ENCODE measurements at regions not wholly inside any gene's neighbourhood (a gene's known extent, or its start where the extent isn't known, plus 50 kb on each side); places are given as distances from the start of the nearest gene placed in this dataset.
"Not testable (repeated sequence)": the region's sequence is repeated elsewhere in the genome, so short reads cannot be mapped to it uniquely, and the experiment has no call there.

DNA sequence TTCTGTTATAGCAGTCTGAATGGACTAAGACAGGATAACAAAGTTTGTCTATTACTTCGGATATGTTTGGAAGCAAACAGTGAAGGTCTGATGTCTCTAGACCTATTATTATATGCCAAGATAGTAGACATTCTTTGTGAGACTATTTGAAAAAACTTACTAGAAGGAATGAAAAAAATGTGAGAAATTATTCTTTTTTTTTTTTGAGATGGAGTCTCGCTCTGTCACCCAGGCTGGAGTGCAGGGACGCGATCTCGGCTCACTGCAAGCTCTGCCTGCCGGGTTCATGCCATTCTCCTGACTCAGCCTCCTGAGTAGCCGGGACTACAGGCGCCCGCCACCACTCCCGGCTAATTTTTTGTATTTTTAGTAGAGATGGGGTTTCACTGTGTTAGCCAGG lies 690.7 kb upstream of the SLC35B3 start:
- not testable (repeated sequence) for DNase-seq (ENCODE audit: low read depth in 2 of 2)

DNA sequence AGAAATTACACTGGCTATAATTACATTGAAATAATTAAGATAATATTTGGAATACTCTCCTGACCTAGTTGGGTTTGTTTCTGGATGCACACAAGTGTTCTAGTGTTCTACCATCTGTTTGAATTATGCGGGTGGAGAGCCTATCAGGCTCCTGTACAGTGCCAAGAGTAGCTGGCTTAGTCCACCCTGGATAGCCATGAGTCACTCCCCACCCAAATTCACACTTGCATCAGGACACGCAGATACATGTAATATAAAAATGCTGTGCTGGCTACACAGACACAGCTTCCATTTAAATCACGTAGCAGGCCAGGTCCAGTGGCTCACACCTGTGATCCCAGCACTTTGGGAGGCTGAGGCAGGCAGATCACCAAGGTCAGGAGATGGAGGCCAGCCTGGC lies 686.2 kb upstream of the SLC35B3 start:
- DNase-seq (ENCODE audit: low read depth in 2 of 2): no peak

DNA sequence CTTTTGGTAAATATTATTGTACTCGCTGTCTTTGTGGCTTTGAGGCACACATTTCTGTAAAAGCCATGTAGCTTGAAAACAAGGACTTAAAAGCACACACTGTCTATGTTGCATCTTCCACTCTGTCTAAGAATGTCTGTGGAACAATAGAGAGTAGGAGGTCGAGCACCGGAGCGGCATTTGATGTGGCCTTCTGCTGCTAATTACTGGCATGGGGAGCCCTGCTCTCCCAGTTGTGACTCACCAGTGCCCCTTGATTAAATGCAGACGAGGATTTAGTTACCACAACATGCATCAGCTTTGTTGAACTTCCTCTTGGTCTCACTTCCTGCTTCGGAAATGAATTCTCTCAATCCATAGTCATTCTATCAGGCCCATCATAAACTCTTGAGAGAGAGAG lies 680.7 kb upstream of the SLC35B3 start:
- no peak for DNase-seq (ENCODE audit: low read depth in 2 of 2)

DNA sequence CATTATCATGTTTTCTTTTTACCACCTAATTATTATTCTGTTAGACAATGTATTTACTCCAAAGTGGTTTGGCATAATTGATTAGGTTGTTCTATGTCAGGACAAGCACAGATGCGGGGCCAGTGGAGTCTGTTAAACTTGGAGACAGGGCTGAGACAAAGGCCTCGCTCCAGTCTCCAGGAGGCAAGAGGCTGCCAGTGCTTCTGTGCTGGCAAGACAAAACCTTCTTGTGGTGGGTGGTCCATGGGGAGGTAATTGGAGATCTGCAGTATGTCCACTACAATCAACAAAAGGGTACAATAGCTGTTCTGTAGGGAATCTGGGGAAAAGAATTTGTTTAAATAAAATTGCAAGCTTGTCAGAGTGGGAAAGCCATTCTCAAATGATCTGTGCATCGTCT lies 677.2 kb upstream of the SLC35B3 start:
- DNase-seq (ENCODE audit: low read depth in 2 of 2): no peak

DNA sequence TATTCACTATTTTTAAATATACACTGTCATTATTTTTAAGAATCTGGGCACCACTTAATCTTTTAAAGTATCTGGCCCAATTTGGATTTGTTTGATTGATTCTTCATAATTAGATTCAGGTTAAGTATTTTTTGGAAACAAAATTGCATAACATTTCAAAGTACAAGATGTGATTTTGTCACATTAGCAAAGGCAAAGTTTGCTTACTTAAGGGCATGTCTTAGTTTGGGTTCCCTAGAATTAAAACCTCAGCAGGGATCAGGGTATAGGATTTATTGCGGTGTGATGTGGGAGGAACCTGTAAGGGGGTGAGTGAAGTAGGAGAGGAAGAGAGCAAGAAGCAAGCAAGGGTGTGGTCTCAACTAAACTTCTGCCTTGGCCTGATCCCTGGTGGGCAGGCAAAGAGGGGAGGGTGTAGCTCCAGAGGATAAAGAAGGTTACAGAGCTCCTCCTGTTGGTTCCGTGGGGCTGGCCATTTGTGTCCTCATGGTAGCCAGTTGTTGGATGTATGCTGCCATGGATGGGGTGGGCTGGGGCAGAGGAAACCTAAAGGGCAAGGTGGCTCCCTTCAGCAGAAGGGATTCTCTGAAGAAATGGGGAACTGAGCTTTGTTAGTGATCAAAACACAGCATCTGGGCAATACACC lies 668.7 kb upstream of the SLC35B3 start:
- DNase-seq (ENCODE audit: low read depth in 2 of 2): no peak

DNA sequence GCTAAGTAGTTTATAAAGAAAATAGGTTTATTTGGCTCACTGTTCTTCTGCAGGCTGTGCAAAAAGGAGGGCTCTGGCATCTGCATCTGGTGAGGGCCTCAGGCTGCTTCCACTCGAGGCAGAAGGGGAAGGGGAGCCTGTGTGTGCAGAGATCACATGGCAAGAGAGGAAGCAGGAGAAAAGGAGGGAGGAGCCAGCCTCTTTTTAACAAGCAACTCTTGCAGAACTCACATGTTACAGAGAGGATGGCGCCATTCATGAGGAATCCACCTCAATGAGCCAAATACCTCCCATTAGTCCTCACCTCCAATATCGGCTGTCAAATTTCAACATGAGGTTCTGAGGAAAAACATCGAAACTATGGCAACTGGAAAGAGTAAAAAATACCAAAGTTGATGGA lies 666.6 kb upstream of the SLC35B3 start:
- DNase-seq (ENCODE audit: low read depth in 2 of 2): no peak

DNA sequence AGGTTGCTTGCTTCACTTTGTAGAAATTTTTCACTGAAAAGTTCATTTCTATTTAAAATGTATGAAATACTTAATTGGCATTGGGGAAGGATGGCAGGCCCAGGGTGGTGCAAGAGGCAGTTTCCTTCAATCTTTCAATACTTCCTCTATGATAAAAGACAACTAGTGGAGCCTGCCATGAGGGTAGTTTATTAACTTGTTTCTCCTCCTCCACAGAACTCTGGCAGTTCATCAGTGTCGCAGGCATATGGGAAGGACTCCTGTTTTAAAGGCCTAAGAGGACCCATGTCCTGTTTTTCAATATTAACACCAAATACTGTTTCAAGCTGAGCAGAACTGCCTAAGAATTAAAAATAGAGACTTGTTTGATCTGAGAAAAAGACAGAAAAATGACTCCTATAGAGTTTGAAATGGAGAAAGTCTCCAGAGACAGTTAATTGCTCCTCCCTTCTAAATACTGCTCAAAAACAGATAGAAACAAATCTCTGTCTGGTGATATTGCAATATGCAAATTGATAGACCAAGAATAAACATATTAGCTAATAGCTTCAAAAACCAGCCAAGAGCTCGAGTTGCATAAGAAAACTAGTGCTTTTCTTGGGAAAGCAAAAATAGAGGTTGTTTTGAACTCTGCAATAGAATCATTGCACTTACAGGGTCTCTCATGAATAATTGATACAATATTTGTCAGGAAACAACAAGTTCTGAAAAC lies 665.7 kb upstream of the SLC35B3 start:
- no peak for DNase-seq (ENCODE audit: low read depth in 2 of 2)

DNA sequence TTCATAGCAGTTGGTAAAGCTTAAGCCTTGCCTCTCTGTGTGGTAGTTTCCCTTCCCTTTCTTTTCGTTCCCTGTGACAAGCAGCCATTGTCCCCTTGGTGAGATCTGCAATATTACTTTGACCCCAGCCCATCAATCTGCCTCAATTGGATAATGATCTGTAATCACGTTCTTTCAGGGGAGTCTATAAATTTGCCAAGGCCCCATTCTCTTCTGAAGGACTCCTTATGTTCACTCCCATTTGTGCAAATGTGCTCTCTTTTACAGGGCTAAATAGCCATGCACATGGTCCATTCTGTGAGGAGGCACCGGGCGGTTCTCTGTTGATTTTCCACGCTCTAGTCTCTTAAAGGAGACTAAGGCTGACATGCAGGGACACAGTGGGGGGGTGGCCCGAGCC lies 660.4 kb upstream of the SLC35B3 start:
- DNase-seq (ENCODE audit: low read depth in 2 of 2): no peak

DNA sequence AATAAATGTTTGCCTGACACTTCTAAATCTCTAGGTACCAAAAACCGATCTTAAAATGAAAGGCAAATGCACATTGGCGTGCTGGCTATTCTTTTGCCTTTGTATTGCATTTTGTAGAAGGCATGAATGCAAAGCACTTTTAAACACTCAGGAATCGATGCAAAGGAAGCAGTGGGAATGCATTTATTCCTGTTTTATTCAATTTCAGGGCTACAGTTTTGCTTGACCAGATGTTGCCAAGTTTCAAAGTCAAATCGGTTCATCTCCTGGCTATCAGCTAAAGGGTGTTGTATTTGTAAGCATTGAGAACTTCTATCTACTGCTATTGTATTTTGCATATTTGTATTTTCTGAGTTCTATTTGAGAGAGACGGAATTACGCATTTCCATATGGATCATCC lies 659.8 kb upstream of the SLC35B3 start:
- DNase-seq (ENCODE audit: low read depth in 2 of 2): no peak

DNA sequence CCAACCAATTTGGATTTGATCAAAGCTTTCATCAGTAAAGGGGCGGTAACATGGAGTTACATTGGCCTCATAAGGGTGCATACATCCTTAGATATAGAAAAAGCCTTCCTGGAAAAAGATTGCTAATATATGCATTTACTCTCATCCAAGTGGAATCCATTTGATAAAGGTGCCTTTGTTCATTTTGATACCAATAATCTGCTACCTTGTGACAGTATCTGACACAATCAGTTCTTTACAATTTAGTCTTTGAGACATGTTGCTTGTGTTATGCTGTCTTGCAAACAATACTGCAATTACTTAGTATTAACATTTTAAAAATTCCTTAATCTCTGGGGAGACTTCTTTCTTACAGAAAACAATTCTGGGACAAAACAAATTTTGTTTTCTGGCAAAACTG lies 654.4 kb upstream of the SLC35B3 start:
- DNase-seq (ENCODE audit: low read depth in 2 of 2): no peak

DNA sequence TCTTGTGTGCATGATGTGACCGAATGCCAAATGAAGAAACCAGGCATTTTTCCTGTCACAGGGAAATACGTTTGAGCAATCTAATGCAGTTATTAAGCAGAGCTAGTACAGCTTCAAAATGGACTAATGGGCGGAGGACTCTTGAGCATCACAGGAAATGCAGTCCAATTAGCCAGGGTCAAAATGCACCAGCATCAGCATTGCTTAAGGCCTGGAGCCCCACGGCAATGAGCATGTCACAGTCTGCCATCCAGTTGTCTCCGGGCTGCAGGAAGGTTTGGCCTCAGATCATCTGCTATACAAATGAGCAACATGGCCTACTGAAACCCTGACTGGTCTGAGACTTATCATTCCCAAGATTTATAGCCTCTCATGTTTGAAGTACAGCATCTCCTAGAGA lies 652.1 kb upstream of the SLC35B3 start:
- no peak for DNase-seq (ENCODE audit: low read depth in 2 of 2)

DNA sequence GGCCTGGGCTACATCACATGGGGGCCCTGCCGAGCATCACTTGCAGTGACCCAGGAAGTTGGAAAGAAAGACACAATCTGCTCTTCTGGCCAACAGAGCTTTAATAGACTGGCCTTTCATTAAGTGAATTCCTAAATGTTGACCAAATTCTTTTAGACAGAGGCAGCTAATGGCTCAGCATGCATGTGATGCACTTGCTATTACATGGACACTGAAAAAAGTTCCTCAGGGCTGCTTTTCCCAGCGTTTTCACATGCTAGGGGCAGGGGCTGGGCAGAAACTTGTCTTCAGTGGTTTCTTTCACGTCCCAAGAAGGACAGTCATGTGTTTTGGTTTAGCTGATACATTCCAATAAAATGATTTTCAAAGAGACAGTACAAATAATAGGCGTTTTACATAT lies 651.0 kb upstream of the SLC35B3 start:
- no peak for DNase-seq (ENCODE audit: low read depth in 2 of 2)

DNA sequence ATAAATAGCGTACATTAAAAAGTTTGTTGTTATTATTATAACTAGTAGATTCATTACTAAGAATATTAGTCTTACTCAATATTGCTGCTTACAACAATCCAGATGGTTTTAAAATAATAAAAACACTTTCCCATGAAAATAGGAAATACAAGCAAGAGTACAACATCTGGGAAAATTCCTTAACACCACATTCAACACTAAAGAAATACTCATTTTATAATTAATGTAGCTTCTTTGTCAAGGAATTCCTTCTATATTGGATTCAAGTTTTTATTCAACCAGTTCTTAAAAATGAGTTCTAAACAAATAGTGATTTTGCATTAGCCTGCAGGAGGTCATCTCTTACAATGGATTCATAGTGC lies 650.3 kb upstream of the SLC35B3 start:
- no peak for DNase-seq (ENCODE audit: low read depth in 2 of 2)

DNA sequence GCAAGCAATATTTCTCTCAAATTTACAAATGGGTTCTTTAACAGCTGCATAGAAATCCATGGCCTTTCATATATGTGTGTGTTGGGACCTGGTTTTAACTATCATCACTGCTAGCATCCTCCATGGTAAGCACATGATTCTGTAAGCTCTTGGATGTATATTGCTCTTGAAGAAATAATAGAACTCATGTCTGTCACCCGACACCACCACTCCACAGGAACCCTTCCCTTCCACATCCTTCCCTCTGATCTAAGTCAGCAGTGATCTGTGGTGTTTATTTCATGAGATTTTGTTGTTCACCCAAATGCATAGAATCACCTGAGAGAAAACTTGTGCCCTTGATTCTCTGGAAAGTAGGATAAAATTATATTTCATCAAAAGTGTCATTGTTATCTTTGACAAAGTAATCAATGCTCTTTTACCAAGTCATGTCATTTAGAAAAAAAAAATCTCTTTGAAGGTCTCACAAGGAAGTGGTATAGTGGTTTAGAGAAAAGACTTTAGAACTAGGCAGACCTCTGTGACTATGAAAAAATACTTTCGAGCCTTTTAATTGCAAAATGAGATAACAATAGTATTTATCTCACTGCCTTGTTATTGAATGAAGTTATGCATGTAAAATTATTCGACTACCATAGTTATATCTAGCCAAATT lies 649.8 kb upstream of the SLC35B3 start:
- no peak for DNase-seq (ENCODE audit: low read depth in 2 of 2)

DNA sequence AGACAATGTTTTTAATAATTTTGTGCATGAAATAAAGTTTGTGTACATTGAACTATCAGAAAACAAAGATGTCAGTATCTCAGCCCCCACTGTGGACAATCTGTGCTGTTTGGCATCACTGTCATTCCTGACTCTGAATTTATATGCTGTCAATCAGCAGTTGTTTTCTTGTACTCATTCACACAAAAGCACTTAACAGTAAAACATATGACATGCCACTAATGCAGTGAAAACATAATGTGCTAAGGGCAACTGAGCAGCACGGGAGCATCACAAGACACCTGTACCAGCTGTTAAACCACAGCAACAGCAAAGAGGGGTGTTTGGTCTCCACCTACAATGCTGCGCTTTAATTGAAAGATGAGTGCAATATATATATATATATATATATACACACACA lies 647.8 kb upstream of the SLC35B3 start:
- no peak for DNase-seq (ENCODE audit: low read depth in 2 of 2)

DNA sequence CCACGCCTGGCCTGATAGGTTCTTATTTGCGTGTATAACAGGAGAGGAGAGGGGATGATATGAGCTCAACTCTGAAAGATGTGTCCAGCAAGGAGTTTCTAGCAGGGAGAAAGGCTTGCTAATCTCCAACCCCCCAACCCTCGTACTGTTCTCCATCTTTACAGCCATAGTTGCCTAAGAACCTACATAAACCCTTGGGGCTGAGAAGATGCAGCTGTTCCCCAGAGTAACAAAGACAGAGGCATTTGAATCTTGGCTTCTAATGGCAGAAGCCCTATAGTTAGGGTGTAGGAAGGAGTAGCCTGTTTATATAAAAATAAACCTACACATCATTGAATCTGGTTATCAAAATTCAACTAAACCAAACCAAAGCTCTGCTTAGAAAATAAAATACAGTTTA lies 631.4 kb upstream of the SLC35B3 start:
- no peak for DNase-seq (ENCODE audit: low read depth in 2 of 2)

DNA sequence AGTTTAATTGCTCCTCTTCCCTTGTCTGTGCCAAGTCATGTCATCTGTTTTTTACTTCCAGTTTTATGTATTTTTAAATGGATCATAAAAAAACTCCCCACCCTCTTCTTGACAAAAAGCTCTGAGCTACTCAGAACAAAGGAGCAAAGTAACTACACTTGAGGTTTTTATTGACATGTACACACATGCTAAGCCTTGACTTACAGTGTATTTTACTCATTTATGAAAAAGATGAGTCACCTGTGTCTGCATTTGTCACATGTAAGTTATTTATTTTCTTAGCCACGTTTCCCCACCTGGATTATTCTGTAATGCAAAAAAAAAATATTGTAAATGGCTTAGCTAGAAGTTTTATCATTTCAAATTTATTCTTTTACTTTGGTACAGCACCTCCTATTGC lies 628.8 kb upstream of the SLC35B3 start:
- no peak for DNase-seq (ENCODE audit: low read depth in 2 of 2)

DNA sequence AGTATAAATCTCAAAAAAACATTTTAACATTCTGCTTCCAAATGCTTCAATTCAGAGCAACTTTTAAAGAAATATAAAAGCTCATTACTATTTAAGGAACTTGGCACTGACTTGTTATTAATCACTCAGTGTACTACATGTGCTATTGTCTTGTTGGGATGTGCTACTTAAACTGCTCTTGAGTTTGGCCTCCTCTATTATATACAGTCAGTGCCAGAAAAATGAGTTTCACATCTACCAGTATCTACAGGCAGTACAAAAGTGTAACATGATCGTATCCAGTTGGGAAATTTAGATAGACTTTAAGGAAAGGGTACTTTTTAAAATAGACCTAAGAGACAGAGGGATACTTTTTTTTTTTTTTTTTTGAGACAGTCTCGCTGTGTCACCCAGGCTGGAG lies 627.3 kb upstream of the SLC35B3 start:
- no peak for DNase-seq (ENCODE audit: low read depth in 2 of 2)

DNA sequence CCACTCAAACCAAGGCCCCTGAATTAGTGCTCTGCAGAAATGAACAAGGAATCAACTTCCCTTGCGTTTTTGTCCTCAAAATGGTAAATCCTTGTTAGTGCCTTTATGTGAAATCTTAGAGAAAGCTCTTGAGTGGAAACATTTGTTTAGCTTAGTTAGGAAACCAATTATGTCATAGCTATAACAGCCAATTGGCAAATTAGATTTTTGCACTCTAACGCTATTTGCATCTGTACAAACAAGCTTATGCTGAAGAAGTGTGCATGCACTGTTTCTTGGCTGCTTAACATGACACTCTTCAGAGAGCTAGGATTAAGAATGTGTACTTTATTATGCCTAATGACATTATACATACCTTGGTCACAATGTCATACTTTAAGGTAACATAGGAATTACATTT lies 622.6 kb upstream of the SLC35B3 start:
- DNase-seq (ENCODE audit: low read depth in 2 of 2): no peak

DNA sequence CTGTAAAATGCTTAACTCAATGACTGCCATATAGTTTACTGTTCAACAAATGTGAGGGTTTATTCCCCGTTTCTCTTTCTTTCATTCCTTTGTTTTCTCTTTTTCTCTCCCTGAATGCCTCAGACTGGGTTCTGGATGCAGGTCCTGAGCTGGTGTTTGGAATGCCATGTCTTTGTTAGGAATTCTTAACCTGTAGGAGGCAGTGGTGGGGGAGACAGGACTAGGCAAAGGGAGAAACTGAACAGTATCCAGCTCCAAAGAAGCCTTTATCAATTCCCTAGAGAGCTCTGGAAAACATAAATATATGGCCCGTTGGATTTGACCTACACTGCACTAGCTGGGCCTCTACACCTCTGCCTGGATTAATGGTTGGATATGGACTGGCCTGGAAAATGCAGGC lies 621.2 kb upstream of the SLC35B3 start:
- DNase-seq (ENCODE audit: low read depth in 2 of 2): no peak

DNA sequence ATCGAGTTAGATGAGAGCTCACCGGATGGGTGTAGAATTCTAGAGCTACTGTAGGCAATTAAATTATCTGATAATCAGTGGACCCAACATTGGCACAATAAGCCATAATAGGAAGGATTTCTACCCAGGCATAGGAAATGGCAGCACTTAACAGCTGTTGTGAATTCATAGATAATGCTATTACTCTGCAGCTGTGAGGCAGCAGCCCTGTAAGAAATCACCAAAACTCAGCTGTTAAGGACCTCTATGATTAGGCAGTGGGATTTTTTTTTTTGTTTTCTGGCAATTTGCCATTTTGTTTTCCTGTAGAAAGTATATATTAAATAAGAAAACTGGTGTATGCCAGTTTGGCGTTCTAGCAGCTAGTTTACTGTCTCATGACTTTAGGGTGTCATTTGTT lies 609.1 kb upstream of the SLC35B3 start:
- no peak for DNase-seq (ENCODE audit: low read depth in 2 of 2)

DNA sequence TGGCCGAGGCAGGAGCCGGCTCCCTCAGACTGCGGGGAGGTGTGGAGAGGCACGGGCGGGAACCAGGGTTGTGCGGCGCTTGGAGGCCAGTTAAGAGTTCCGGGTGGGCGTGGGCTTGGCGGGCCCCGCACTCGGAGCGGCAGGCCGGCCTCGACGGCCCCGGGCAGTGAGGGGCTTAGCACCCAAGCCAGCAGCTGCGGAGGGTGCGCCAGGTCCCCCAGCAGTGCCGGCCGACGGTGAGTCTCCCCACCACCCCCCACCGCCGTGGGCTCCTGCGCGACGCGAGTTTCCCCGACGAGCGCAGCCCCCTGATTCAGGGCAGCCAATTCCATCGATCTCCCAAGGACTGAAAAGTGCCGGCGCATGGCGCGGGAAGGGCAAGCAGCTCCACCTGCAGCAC lies 605.4 kb upstream of the SLC35B3 start:
- no peak for DNase-seq (ENCODE audit: low read depth in 2 of 2)

DNA sequence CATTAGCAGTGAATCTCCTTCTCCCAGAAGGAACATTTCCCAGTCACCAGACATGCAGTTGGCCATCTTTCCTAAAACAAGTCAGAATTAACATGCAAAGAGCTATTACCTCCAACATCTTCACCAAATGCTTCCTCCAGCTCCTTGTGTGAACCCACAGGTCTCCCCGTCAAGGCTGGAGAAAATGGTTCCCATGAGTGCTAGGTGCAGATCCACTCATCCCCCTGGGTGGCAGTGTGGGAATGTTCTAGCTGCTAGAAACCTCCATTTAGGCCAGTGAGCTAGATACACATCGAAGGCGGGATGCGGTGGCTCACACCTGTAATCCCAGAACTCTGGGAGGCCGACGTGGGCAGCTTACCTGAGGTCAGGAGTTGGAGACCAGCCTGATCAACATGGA lies 603.9 kb upstream of the SLC35B3 start:
- DNase-seq (ENCODE audit: low read depth in 2 of 2): no peak

All from lung microvascular endothelial cell (primary cell).